Fibroblast of lung (primary cell): ENCODE measurements at regions not wholly inside any gene's neighbourhood (a gene's known extent, or its start where the extent isn't known, plus 50 kb on each side); places are given as distances from the start of the nearest gene placed in this dataset.

Source experiments
- EZH2 ChIP-seq: IDR thresholded peaks from 2 replicates; pipeline ENCODE4 v1.5.1; 2012; ENCODE audit warnings: low read length, control low read depth, mild to moderate bottlenecking; ENCODE audit errors: missing control alignments
- TF ChIP-seq, protein P1 (sequence below), 2 donors: IDR thresholded peaks in 1 of 2; conservative IDR thresholded peaks in 1 of 2; 1 replicate in 1 of 2; 2 replicates in 1 of 2; pipeline ENCODE4 v1.5.1; 2011 to 2012; ENCODE audit warnings: low read length in 2 of 2, control low read depth in 1 of 2, inconsistent platforms in 1 of 2, low read depth in 1 of 2, mild to moderate bottlenecking in 1 of 2

DNA sequence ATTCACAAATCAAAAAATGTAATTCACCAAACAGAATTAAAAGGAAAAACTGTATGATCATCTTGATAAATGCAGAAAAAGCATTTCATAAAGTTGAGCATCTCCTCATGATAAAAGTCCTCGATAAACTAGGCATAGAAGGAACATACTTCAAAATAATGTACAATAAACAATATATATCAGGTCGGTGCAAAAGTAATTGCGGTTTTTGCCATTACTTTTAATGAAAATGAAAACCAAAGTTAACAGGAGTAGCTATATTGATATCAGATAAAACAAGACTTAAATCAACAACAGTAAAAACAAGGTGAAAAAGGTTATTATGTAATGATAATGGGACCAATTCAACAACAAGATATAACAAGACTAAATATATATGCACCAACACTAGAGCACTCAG is 372.1 kb downstream of the RAB28 start:
- TF ChIP-seq, protein P1, sequence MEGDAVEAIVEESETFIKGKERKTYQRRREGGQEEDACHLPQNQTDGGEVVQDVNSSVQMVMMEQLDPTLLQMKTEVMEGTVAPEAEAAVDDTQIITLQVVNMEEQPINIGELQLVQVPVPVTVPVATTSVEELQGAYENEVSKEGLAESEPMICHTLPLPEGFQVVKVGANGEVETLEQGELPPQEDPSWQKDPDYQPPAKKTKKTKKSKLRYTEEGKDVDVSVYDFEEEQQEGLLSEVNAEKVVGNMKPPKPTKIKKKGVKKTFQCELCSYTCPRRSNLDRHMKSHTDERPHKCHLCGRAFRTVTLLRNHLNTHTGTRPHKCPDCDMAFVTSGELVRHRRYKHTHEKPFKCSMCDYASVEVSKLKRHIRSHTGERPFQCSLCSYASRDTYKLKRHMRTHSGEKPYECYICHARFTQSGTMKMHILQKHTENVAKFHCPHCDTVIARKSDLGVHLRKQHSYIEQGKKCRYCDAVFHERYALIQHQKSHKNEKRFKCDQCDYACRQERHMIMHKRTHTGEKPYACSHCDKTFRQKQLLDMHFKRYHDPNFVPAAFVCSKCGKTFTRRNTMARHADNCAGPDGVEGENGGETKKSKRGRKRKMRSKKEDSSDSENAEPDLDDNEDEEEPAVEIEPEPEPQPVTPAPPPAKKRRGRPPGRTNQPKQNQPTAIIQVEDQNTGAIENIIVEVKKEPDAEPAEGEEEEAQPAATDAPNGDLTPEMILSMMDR (conservative IDR thresholded peaks at IDR 0.05 in 1 of 2, IDR thresholded peaks at IDR 0.05 in 1 of 2; ENCODE audit: low read depth in 1 of 2, low read length in 2 of 2) = no peak
- no peak for TF ChIP-seq EZH2
